Type B pancreatic cell (in vitro differentiated cells): ENCODE measurements at regions not wholly inside any gene's neighbourhood (a gene's known extent, or its start where the extent isn't known, plus 50 kb on each side); places are given as distances from the start of the nearest gene placed in this dataset.

Experiments used
- DNase-seq: peaks from one replicate; pipeline ENCODE4 v3.0.0; 2021; ENCODE audit warnings: mixed read lengths; ENCODE audit not compliant: unreplicated experiment; ENCODE audit errors: extremely low spot score
- H3K27ac Mint-ChIP-seq: 2 replicates; pipeline ENCODE4 v1.8.0; 2021; ENCODE audit warnings: mild to moderate bottlenecking, mixed read lengths
- H3K27me3 Mint-ChIP-seq: 2 replicates; pipeline ENCODE4 v1.8.0; 2021; ENCODE audit warnings: mixed read lengths
- H3K36me3 Mint-ChIP-seq: 2 replicates; pipeline ENCODE4 v1.8.0; 2021; ENCODE audit warnings: mixed read lengths
- H3K4me1 Mint-ChIP-seq: one replicate; pipeline ENCODE4 v1.8.0; 2021; ENCODE audit warnings: mixed read lengths; ENCODE audit not compliant: unreplicated experiment
- H3K4me3 Mint-ChIP-seq: 2 replicates; pipeline ENCODE4 v1.8.0; 2021; ENCODE audit warnings: mild to moderate bottlenecking, mixed read lengths
- H3K9me3 Mint-ChIP-seq: 2 replicates; pipeline ENCODE4 v1.8.0; 2021; ENCODE audit warnings: mixed read lengths
- TF ChIP-seq, protein P1 (sequence below): fragments of 200-600 bp; sonication (generic); conservative IDR thresholded peaks from 2 replicates; pipeline ENCODE4 v1.5.0; 2021; ENCODE audit warnings: antibody characterized with exemption, mild to moderate bottlenecking

DNA sequence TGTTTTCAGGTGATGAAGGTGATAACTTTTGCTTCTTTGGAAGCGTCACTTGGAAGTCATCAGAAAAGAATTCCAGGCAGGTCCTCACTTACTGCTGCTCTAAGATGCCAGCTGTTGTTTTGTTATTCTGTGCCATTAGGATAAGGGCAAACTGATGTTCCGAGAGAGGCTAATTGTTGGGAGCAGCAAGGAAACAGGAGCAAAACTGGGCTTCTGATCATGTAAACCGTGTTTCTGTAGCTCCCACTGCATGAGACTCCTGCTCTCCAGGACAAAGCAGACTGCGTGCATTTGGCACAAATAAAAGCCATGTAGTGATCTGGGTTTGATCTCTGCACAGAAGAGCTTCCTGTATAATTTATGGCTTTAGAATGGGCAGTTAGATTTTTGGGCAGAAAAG is 248.2 kb downstream of the MAN2A1 start:
- H3K27me3 Mint-ChIP-seq, result no peaks in the 10 kb centered on the region
- no peak overlapping the region for H3K27ac Mint-ChIP-seq
- no peak overlapping the region for H3K4me3 Mint-ChIP-seq
- TF ChIP-seq, protein P1, sequence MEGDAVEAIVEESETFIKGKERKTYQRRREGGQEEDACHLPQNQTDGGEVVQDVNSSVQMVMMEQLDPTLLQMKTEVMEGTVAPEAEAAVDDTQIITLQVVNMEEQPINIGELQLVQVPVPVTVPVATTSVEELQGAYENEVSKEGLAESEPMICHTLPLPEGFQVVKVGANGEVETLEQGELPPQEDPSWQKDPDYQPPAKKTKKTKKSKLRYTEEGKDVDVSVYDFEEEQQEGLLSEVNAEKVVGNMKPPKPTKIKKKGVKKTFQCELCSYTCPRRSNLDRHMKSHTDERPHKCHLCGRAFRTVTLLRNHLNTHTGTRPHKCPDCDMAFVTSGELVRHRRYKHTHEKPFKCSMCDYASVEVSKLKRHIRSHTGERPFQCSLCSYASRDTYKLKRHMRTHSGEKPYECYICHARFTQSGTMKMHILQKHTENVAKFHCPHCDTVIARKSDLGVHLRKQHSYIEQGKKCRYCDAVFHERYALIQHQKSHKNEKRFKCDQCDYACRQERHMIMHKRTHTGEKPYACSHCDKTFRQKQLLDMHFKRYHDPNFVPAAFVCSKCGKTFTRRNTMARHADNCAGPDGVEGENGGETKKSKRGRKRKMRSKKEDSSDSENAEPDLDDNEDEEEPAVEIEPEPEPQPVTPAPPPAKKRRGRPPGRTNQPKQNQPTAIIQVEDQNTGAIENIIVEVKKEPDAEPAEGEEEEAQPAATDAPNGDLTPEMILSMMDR, result no peak
- peaks cover 3% of the 10 kb centered on the region for H3K4me1 Mint-ChIP-seq
- DNase-seq, result no peak
- H3K9me3 Mint-ChIP-seq, result no peaks in the 10 kb centered on the region
- H3K36me3 Mint-ChIP-seq, result no peaks in the 10 kb centered on the region

DNA sequence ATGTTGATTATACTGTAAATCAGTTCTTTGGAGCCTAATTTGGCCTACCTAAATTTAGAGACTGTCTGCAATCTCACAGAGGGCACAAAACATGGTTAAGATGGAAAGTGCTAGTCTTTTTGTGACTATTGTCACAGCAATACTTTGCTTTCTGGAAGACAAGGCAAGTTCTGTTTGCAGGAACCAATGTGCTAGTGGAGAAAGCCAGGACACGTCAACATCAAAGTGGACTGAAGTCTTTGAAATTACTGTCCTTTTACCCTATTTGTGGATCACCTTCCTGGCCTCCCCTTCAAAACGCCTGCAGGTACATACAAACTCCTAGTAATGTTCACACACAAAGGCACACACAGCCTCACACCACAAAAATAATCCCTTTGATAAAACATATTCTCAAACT is 248.7 kb downstream of the MAN2A1 start:
- Mint-ChIP-seq H3K36me3 (no peaks in the 10 kb centered on the region), H3K4me3 (no peak overlapping the region), H3K4me1 (peaks cover 3% of the 10 kb centered on the region), H3K9me3 (no peaks in the 10 kb centered on the region), H3K27me3 (no peaks in the 10 kb centered on the region), H3K27ac (no peak overlapping the region)
- TF ChIP-seq, protein P1, result no peak
- DNase-seq, result no peak

DNA sequence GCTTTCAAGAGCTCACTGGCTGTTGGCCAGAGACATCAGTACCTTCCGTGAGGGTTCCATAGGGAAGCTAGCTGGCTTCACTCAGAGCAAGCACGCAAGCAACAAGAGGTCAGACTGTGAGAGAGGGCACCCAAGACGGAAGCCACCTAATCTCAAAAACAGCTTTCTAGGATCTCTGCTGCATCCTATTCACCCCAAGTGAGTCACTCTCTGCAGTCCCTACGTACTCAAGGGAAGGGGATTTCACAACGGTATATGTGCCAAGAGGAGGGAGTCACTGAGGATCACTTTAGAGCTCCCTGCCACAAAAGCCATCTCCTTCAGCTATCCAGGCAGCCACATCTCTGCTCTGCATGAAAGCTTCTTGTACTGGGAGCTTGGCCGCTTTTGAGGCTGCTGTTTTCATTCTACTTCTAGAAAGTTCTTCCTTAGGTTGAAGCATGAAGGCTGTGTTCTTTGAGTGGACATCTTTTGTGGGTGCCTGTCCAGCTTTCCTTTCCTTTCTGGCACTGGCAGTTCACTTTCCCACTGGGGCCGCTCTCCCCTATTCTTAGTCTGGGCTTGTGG is 249.5 kb downstream of the MAN2A1 start:
- Mint-ChIP-seq H3K27ac (no peak overlapping the region), H3K36me3 (no peaks in the 10 kb centered on the region), H3K4me3 (no peak overlapping the region), H3K9me3 (no peaks in the 10 kb centered on the region), H3K27me3 (no peaks in the 10 kb centered on the region), H3K4me1 (peaks cover 4% of the 10 kb centered on the region)
- DNase-seq, result no peak
- TF ChIP-seq, protein P1, result no peak

DNA sequence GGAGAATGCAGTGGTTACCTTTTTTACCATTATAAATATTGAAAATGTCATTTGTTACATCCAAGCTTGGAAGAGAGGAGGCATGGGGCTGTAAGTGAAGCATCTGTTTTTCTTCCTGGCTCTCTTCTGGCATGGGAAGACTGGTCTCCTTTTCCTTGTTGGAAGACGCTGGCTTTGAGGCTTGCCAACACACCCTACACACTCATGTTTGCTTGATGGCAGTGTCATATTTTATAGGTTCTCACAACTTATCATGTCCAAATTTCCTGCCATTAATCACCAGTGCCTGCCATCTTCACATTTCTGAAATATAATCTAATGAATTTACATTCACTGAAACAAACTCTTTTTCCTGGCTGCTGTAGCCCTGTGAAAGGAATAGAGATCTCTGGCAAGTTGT is 252.9 kb downstream of the MAN2A1 start:
- no peaks in the 10 kb centered on the region for H3K27me3 Mint-ChIP-seq
- no peak overlapping the region for H3K4me3 Mint-ChIP-seq
- TF ChIP-seq, protein P1, result no peak
- H3K4me1 Mint-ChIP-seq, result peaks cover 18% of the 10 kb centered on the region
- DNase-seq, result no peak
- no peaks in the 10 kb centered on the region for H3K9me3 Mint-ChIP-seq
- H3K36me3 Mint-ChIP-seq, result no peaks in the 10 kb centered on the region
- H3K27ac Mint-ChIP-seq, result no peak overlapping the region

DNA sequence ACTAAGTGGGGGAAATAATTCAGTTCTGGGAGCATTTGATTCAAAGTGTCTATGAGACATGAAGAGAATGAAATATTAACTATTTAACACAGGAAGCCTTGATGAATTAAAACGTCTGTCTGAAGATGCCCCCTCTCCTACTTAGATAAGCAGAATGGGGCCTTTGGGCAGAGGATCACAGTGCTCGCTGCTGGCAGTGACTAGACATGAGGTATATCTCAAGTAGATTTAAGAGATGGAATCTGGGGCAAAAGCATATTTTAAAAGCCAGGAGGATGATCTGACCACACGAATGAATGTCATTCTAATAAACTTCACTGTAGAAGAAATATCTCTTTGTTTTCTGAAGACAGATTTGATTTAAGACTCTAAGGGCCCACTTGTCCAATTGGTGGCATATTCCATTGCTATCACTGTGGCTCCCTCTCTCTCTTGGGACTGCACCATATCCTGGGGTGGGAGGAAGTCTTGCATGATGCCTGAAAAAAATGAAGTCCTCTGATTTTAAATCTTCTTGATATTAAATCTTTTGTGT is 254.0 kb downstream of the MAN2A1 start:
- TF ChIP-seq, protein P1, result no peak
- Mint-ChIP-seq H3K27ac (no peak overlapping the region), H3K27me3 (no peaks in the 10 kb centered on the region), H3K9me3 (no peaks in the 10 kb centered on the region), H3K36me3 (no peaks in the 10 kb centered on the region), H3K4me1 (peaks cover 15% of the 10 kb centered on the region), H3K4me3 (no peak overlapping the region)
- DNase-seq, result no peak
